ENCODE measurements at regions not wholly inside any gene's neighbourhood (a gene's known extent, or its start where the extent isn't known, plus 50 kb on each side); places are given as distances from the start of the nearest gene placed in this dataset.
"Not testable (repeated sequence)": the region's sequence is repeated elsewhere in the genome, so short reads cannot be mapped to it uniquely, and the experiment has no call there.

GRCh38 chr4:160563552-160564282, 1460.8 kb downstream of the RAPGEF2 start:
- intact Hi-C loops (cut with micrococcal nuclease), result no loop called here
- ATAC-seq, result no peak

GRCh38 chr4:160567634-160568033, 1464.8 kb downstream of the RAPGEF2 start:
- intact Hi-C loops (cut with micrococcal nuclease), result no loop called here
- ATAC-seq (no peak), DNase-seq (no peak)

More at GRCh38 chr4:160563552-160564282, 1460.8 kb downstream of the RAPGEF2 start:
- DNase-seq, result no peak

- ATAC-seq (no peak), DNase-seq (no peak)
- intact Hi-C loops (cut with micrococcal nuclease), result no loop called here
Observed at GRCh38 chr4:160570271-160570670, 1467.4 kb downstream of the RAPGEF2 start.

GRCh38 chr4:160574272-160574671, 1471.4 kb downstream of the RAPGEF2 start:
- ATAC-seq; intact Hi-C loops (cut with micrococcal nuclease); DNase-seq: not testable (repeated sequence)

- DNase-seq, result no peak
- intact Hi-C loops (cut with micrococcal nuclease), result no loop called here
Observed at GRCh38 chr4:160580581-160580980, 1477.7 kb downstream of the RAPGEF2 start.

GRCh38 chr4:160592258-160592657, 1489.4 kb downstream of the RAPGEF2 start:
- intact Hi-C loops (cut with micrococcal nuclease), result no loop called here
- no peak for ATAC-seq

More at GRCh38 chr4:160580581-160580980, 1477.7 kb downstream of the RAPGEF2 start:
- ATAC-seq, result no peak

GRCh38 chr4:160595646-160596045, 1492.8 kb downstream of the RAPGEF2 start:
- DNase-seq (no peak), ATAC-seq (no peak)
- intact Hi-C loops (cut with micrococcal nuclease), result no loop called here

More at GRCh38 chr4:160592258-160592657, 1489.4 kb downstream of the RAPGEF2 start:
- no peak for DNase-seq

- DNase-seq (no peak), ATAC-seq (no peak)
- intact Hi-C loops (cut with micrococcal nuclease), result no loop called here
Observed at GRCh38 chr4:160604541-160604940, 1501.7 kb downstream of the RAPGEF2 start.

GRCh38 chr4:160611181-160611580, 1508.3 kb downstream of the RAPGEF2 start:
- DNase-seq (no peak), ATAC-seq (no peak)
- intact Hi-C loops (cut with micrococcal nuclease), result no loop called here

GRCh38 chr4:160631044-160631443, 1528.2 kb downstream of the RAPGEF2 start:
- intact Hi-C loops (cut with micrococcal nuclease), result no loop called here
- DNase-seq, result no peak
- no peak for ATAC-seq

GRCh38 chr4:160652790-160653189, 1511.0 kb downstream of the FSTL5 start:
- intact Hi-C loops (cut with micrococcal nuclease), result no loop called here
- DNase-seq, result no peak
- ATAC-seq, result no peak

GRCh38 chr4:160675550-160675949, 1488.2 kb downstream of the FSTL5 start:
- intact Hi-C loops (cut with micrococcal nuclease), result no loop called here
- ATAC-seq (no peak), DNase-seq (no peak)

- intact Hi-C loops (cut with micrococcal nuclease), result no loop called here
Observed at GRCh38 chr4:160685729-160686128, 1478.1 kb downstream of the FSTL5 start.

GRCh38 chr4:160701671-160702070, 1462.1 kb downstream of the FSTL5 start:
- no peak for ATAC-seq
- intact Hi-C loops (cut with micrococcal nuclease), result no loop called here
- DNase-seq, result no peak

More at GRCh38 chr4:160685729-160686128, 1478.1 kb downstream of the FSTL5 start:
- ATAC-seq (no peak), DNase-seq (no peak)

GRCh38 chr4:160709026-160709425, 1454.8 kb downstream of the FSTL5 start:
- ATAC-seq (no peak), DNase-seq (no peak)
- intact Hi-C loops (cut with micrococcal nuclease), result no loop called here

- DNase-seq, result no peak
- intact Hi-C loops (cut with micrococcal nuclease), result no loop called here
- ATAC-seq, result no peak
Observed at GRCh38 chr4:160709546-160709945, 1454.3 kb downstream of the FSTL5 start.

- no peak for ATAC-seq
- intact Hi-C loops (cut with micrococcal nuclease), result no loop called here
Observed at GRCh38 chr4:160716551-160716950, 1447.2 kb downstream of the FSTL5 start.

GRCh38 chr4:160717848-160718247, 1446.0 kb downstream of the FSTL5 start:
- intact Hi-C loops (cut with micrococcal nuclease), result no loop called here
- DNase-seq (no peak), ATAC-seq (no peak)

More at GRCh38 chr4:160716551-160716950, 1447.2 kb downstream of the FSTL5 start:
- no peak for DNase-seq

- intact Hi-C loops (cut with micrococcal nuclease), result no loop called here
- ATAC-seq (no peak), DNase-seq (no peak)
Observed at GRCh38 chr4:160724063-160724462, 1439.7 kb downstream of the FSTL5 start.

- DNase-seq, result no peak
- intact Hi-C loops (cut with micrococcal nuclease), result no loop called here
- ATAC-seq, result no peak
Observed at GRCh38 chr4:160745126-160745525, 1418.7 kb downstream of the FSTL5 start.

GRCh38 chr4:160746585-160746984, 1417.2 kb downstream of the FSTL5 start:
- intact Hi-C loops (cut with micrococcal nuclease); DNase-seq; ATAC-seq: not testable (repeated sequence)

Measured in left ventricle myocardium superior (tissue), 1 donor.